SK-N-SH (cell line): ENCODE measurements at regions not wholly inside any gene's neighbourhood (a gene's known extent, or its start where the extent isn't known, plus 50 kb on each side); places are given as distances from the start of the nearest gene placed in this dataset.

Source experiments
- CTCF ChIA-PET: fragments of 300-600, 350-600 bp; formaldehyde crosslinking; extraction: SDS; loops from one replicate; lab custom pipeline; 2021; lab: Yijun Ruan, JAX
- POLR2A ChIA-PET: fragments of 350-600 bp; sonication (Branson Sonifier 250); formaldehyde crosslinking; extraction: SDS; loops from one replicate; lab custom pipeline; 2020; ENCODE audit warnings: antibody characterized with exemption, inconsistent platforms; lab: Yijun Ruan, JAX
- DNase-seq: peaks from one replicate; pipeline ENCODE4 v3.0.0; 2012
- H2AFZ ChIP-seq: fragments of 200-600 bp; sonication (generic); 2 replicates; pipeline ENCODE4 v1.8.1; 2016; ENCODE audit warnings: antibody characterized with exemption, mild to moderate bottlenecking, low read depth
- H3F3A ChIP-seq: fragments of 200-600 bp; sonication (generic); replicated peaks from 2 replicates; pipeline ENCODE3; 2016; ENCODE audit warnings: antibody characterized with exemption, mild to moderate bottlenecking; ENCODE audit not compliant: insufficient read depth
- H3K27ac ChIP-seq, 2 experiments: fragments of 200-500 bp in 1 of 2; fragments of 200-600 bp in 1 of 2; sonication (Bioruptor generic) in 1 of 2; sonication (generic), shearing (Covaris generic) in 1 of 2; 2 replicates each; pipeline versions ENCODE4 v1.5.1 to v1.6.1; 2014 to 2016; ENCODE audit warnings: low read depth in 2 of 2, inconsistent platforms in 1 of 2, low read length in 1 of 2, mild to moderate bottlenecking in 1 of 2, mixed read lengths in 1 of 2
- H3K27me3 ChIP-seq: fragments of 200-600 bp; sonication (generic), shearing (Covaris generic); 2 replicates; pipeline ENCODE4 v1.6.1; 2016; ENCODE audit warnings: mixed run types; ENCODE audit not compliant: insufficient read depth
- H3K36me3 ChIP-seq, 2 experiments: fragments of 200-500 bp in 1 of 2; fragments of 200-600 bp in 1 of 2; sonication (Bioruptor generic) in 1 of 2; sonication (generic) in 1 of 2; replicated peaks in 1 of 2; 2 replicates each; pipeline versions ENCODE3 to v1.5.1; 2014 to 2016; ENCODE audit warnings: low read length in 1 of 2, mild to moderate bottlenecking in 1 of 2; ENCODE audit not compliant: insufficient read depth in 2 of 2, control insufficient read depth in 1 of 2
- H3K4me1 ChIP-seq, 2 experiments: fragments of 200-500 bp in 1 of 2; fragments of 200-600 bp in 1 of 2; sonication (Bioruptor generic) in 1 of 2; sonication (generic), shearing (Covaris generic) in 1 of 2; 2 replicates each; pipeline versions ENCODE4 v1.5.1 to v1.6.1; 2014 to 2016; ENCODE audit warnings: low read depth in 1 of 2, low read length in 1 of 2, mixed run types in 1 of 2; ENCODE audit not compliant: insufficient read depth in 2 of 2, control insufficient read depth in 1 of 2
- H3K4me2 ChIP-seq: fragments of 200-600 bp; sonication (generic), shearing (Covaris generic); 2 replicates; pipeline ENCODE4 v1.6.1; 2017; ENCODE audit warnings: mixed run types
- H3K4me3 ChIP-seq, 2 experiments: fragments of 200-500 bp in 1 of 2; fragments of 200-600 bp in 1 of 2; sonication (Bioruptor generic) in 1 of 2; sonication (generic), shearing (Covaris generic) in 1 of 2; 2 replicates each; pipeline versions ENCODE4 v1.5.1 to v1.8.1; 2014 to 2016; ENCODE audit warnings: low read depth in 2 of 2, inconsistent platforms in 1 of 2, low read length in 1 of 2, mild to moderate bottlenecking in 1 of 2, mixed read lengths in 1 of 2, moderate library complexity in 1 of 2
- H3K79me2 ChIP-seq: fragments of 200-600 bp; sonication (generic); 2 replicates; pipeline ENCODE4 v1.8.1; 2017; ENCODE audit warnings: mild to moderate bottlenecking; ENCODE audit not compliant: insufficient read depth
- H3K9ac ChIP-seq: fragments of 200-600 bp; sonication (generic); 2 replicates; pipeline ENCODE4 v1.6.1; 2017; ENCODE audit warnings: mixed run types
- H3K9me2 ChIP-seq: fragments of 200-600 bp; sonication (generic); 2 replicates; pipeline ENCODE4 v1.6.1; 2017; ENCODE audit warnings: mixed run types
- H3K9me3 ChIP-seq: fragments of 200-600 bp; sonication (generic); 2 replicates; pipeline ENCODE4 v1.6.1; 2017; ENCODE audit warnings: mixed run types, mild to moderate bottlenecking, moderate library complexity
- H4K20me1 ChIP-seq: fragments of 200-600 bp; sonication (generic); 2 replicates; pipeline ENCODE4 v1.6.1; 2017; ENCODE audit warnings: mild to moderate bottlenecking, mixed run types; ENCODE audit not compliant: insufficient read depth
- CHD2 ChIP-seq: fragments of 150-350 bp; IDR thresholded peaks from 2 replicates; pipeline ENCODE4 v1.6.1; 2018; ENCODE audit warnings: low read length; ENCODE audit not compliant: partially characterized antibody
- ELF1 ChIP-seq: IDR thresholded peaks from 2 replicates; pipeline ENCODE4 v1.4.0; 2012
- FOSL2 ChIP-seq: IDR thresholded peaks from 2 replicates; pipeline ENCODE4 v1.4.0; 2012; ENCODE audit warnings: low read depth, mild to moderate bottlenecking, moderate library complexity, borderline replicate concordance
- FOXJ3 ChIP-seq: sonication (generic); formaldehyde crosslinking; IDR thresholded peaks from 2 replicates; pipeline ENCODE4 v1.5.1; 2020; ENCODE audit warnings: mild to moderate bottlenecking, missing genetic modification reagents
- GABPA ChIP-seq: IDR thresholded peaks from 2 replicates; pipeline ENCODE4 v1.4.0; 2012; ENCODE audit warnings: low read depth, mild to moderate bottlenecking
- GATA2 ChIP-seq: sonication (generic); formaldehyde crosslinking; IDR thresholded peaks from 2 replicates; pipeline ENCODE4 v1.5.0; 2020; ENCODE audit warnings: mild to moderate bottlenecking, missing genetic modification reagents
- JUND ChIP-seq: IDR thresholded peaks from 2 replicates; pipeline ENCODE4 v1.4.0; 2012
- MEF2A ChIP-seq: IDR thresholded peaks from 2 replicates; pipeline ENCODE4 v1.4.0; 2012; ENCODE audit warnings: low read depth, borderline replicate concordance
- MXI1 ChIP-seq: IDR thresholded peaks from 2 replicates; pipeline ENCODE4 v1.6.1; 2012; ENCODE audit warnings: mild to moderate bottlenecking, low read depth, low read length, improper control_type of control experiment
- NRF1 ChIP-seq: IDR thresholded peaks from 2 replicates; pipeline ENCODE4 v1.6.1; 2012; ENCODE audit warnings: low read depth, mild to moderate bottlenecking, low read length
- RFX5 ChIP-seq: IDR thresholded peaks from 2 replicates; pipeline ENCODE4 v1.6.1; 2012; ENCODE audit warnings: mild to moderate bottlenecking, improper control_type of control experiment, low read length
- SIN3A ChIP-seq: IDR thresholded peaks from 2 replicates; pipeline ENCODE4 v1.6.1; 2012; ENCODE audit warnings: low read depth, mild to moderate bottlenecking, low read length, moderate library complexity, borderline replicate concordance
- SMC3 ChIP-seq: IDR thresholded peaks from 2 replicates; pipeline ENCODE4 v1.6.1; 2012; ENCODE audit warnings: low read depth, low read length, improper control_type of control experiment
- TAF1 ChIP-seq: IDR thresholded peaks from 2 replicates; pipeline ENCODE4 v1.6.1; 2012; ENCODE audit warnings: low read depth, mild to moderate bottlenecking, low read length, moderate library complexity, borderline replicate concordance
- YY1 ChIP-seq: IDR thresholded peaks from 2 replicates; pipeline ENCODE4 v1.4.0; 2012; ENCODE audit warnings: low read depth, mild to moderate bottlenecking
- WGBS: methylation state at CpG from one replicate; pipeline ENCODE4 v1.1.6; 2017; ENCODE audit warnings: low lambda C conversion rate; 5-methylcytosine and 5-hydroxymethylcytosine counted together
- TF ChIP-seq, protein P1 (sequence below): IDR thresholded peaks from 2 replicates; pipeline ENCODE4; 2012
- TF ChIP-seq, protein P2 (sequence below): IDR thresholded peaks from 2 replicates; pipeline ENCODE4 v1.4.0; 2012; ENCODE audit warnings: low read depth, borderline replicate concordance
- TF ChIP-seq, protein P3 (sequence below): IDR thresholded peaks from 2 replicates; pipeline ENCODE4 v1.4.0; 2012; ENCODE audit warnings: low read depth, borderline replicate concordance
- TF ChIP-seq, protein P4 (sequence below): IDR thresholded peaks from 2 replicates; pipeline ENCODE4 v1.4.0; 2012; ENCODE audit warnings: low read depth
- TF ChIP-seq, protein P5 (sequence below): fragments of 150-350 bp; IDR thresholded peaks from 2 replicates; pipeline ENCODE4 v1.6.1; 2016; ENCODE audit warnings: mild to moderate bottlenecking, low read depth, low read length

DNA sequence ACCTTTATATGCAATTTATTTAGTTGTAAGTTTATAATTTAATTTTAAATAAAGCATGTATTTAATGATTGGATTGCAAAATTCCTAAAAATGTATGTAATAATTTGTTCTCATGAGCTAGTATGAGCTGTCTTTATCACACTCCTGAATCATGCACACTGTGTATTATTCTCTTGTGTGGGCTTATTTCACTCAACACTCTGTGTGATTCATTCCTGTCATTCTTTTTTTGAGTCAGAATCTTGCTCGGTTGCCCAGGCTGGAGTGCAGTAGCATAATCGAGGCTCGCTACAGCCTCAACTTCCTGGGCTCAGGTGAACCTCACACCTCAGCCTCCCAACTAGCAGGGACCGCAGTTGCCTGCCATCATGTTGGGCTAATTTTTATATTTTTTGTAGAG lies 123.1 kb upstream of the SLC34A2 start:
- TF ChIP-seq, protein P1, sequence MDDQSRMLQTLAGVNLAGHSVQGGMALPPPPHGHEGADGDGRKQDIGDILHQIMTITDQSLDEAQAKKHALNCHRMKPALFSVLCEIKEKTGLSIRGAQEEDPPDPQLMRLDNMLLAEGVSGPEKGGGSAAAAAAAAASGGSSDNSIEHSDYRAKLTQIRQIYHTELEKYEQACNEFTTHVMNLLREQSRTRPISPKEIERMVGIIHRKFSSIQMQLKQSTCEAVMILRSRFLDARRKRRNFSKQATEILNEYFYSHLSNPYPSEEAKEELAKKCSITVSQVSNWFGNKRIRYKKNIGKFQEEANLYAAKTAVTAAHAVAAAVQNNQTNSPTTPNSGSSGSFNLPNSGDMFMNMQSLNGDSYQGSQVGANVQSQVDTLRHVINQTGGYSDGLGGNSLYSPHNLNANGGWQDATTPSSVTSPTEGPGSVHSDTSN, result no peak
- TF ChIP-seq SMC3 (no peak), MEF2A (no peak), FOXJ3 (CRISPR knock-in tag) (no peak), JUND (no peak), FOSL2 (no peak), YY1 (no peak), TAF1 (no peak), SIN3A (no peak), MXI1 (no peak), NRF1 (no peak)
- H3K79me2 ChIP-seq, result no peaks in the 10 kb centered on the region
- H3K36me3 ChIP-seq, result no peaks in the 10 kb centered on the region
- DNase-seq, result no peak
- H3K4me2 ChIP-seq, result no peak overlapping the region
- no peak overlapping the region for H3K4me3 ChIP-seq
- no peaks in the 10 kb centered on the region for H3K4me1 ChIP-seq
- H3F3A ChIP-seq, result no peaks in the 10 kb centered on the region
- 51% methylated on average over 4 of the region's 4 CpGs for WGBS
- H2AFZ ChIP-seq, result no peak overlapping the region
- CTCF ChIA-PET, result no interaction called here
- H3K27ac ChIP-seq, result no peak overlapping the region
- H3K9me2 ChIP-seq, result no peaks in the 10 kb centered on the region
- no peaks in the 10 kb centered on the region for H4K20me1 ChIP-seq
- no peaks in the 10 kb centered on the region; the same call in 1 of the 2 replicates for H3K27me3 ChIP-seq
- H3K9me3 ChIP-seq, result no peaks in the 10 kb centered on the region
- H3K9ac ChIP-seq, result no peak overlapping the region
- POLR2A ChIA-PET, result no interaction called here

DNA sequence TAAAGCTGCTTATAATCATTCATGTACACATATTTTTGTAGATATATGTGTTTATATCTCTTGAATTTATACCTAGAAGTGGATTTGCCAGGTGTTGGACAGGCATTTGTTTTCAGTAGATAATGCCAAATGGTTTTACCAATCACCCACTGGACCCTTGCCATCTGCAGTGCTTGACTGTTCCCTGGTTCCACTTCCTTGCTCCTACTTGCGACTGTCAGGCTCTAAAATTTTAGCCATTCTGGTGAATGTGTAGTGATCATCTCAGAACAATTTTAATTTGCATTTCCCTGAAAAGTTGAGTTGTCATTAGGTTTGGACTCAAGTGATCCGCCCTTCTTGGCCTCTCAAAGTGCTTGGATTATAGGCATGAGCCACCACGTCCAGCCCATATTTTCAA lies 122.4 kb upstream of the SLC34A2 start:
- no peak overlapping the region for H2AFZ ChIP-seq
- no peak overlapping the region for H3K4me2 ChIP-seq
- no peaks in the 10 kb centered on the region for H3K4me1 ChIP-seq
- no peak overlapping the region for H3K4me3 ChIP-seq
- ChIA-PET CTCF (no interaction called here), POLR2A (no interaction called here)
- TF ChIP-seq, protein P2, sequence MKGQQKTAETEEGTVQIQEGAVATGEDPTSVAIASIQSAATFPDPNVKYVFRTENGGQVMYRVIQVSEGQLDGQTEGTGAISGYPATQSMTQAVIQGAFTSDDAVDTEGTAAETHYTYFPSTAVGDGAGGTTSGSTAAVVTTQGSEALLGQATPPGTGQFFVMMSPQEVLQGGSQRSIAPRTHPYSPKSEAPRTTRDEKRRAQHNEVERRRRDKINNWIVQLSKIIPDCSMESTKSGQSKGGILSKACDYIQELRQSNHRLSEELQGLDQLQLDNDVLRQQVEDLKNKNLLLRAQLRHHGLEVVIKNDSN, result no peak
- TF ChIP-seq, protein P3, sequence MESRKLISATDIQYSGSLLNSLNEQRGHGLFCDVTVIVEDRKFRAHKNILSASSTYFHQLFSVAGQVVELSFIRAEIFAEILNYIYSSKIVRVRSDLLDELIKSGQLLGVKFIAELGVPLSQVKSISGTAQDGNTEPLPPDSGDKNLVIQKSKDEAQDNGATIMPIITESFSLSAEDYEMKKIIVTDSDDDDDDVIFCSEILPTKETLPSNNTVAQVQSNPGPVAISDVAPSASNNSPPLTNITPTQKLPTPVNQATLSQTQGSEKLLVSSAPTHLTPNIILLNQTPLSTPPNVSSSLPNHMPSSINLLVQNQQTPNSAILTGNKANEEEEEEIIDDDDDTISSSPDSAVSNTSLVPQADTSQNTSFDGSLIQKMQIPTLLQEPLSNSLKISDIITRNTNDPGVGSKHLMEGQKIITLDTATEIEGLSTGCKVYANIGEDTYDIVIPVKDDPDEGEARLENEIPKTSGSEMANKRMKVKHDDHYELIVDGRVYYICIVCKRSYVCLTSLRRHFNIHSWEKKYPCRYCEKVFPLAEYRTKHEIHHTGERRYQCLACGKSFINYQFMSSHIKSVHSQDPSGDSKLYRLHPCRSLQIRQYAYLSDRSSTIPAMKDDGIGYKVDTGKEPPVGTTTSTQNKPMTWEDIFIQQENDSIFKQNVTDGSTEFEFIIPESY, result no peak
- no peak for TF ChIP-seq MXI1
- TF ChIP-seq, protein P4, sequence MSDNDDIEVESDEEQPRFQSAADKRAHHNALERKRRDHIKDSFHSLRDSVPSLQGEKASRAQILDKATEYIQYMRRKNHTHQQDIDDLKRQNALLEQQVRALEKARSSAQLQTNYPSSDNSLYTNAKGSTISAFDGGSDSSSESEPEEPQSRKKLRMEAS, result no peak
- no peak for TF ChIP-seq ELF1
- TF ChIP-seq GATA2 (CRISPR knock-in tag), result no peak
- no peak for TF ChIP-seq CHD2
- TF ChIP-seq FOXJ3 (CRISPR knock-in tag), result no peak
- TF ChIP-seq, protein P5, sequence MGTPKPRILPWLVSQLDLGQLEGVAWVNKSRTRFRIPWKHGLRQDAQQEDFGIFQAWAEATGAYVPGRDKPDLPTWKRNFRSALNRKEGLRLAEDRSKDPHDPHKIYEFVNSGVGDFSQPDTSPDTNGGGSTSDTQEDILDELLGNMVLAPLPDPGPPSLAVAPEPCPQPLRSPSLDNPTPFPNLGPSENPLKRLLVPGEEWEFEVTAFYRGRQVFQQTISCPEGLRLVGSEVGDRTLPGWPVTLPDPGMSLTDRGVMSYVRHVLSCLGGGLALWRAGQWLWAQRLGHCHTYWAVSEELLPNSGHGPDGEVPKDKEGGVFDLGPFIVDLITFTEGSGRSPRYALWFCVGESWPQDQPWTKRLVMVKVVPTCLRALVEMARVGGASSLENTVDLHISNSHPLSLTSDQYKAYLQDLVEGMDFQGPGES, result no peak
- no peak for TF ChIP-seq RFX5
- TF ChIP-seq GABPA, result no peak
- no peak for TF ChIP-seq TAF1
- TF ChIP-seq, protein P1, result no peak
- no peaks in the 10 kb centered on the region; the same call in 1 of the 2 replicates for H3K27me3 ChIP-seq
- no peak overlapping the region for H3K9ac ChIP-seq
- H3K9me2 ChIP-seq, result no peaks in the 10 kb centered on the region
- no peaks in the 10 kb centered on the region for H3K9me3 ChIP-seq
- H3K27ac ChIP-seq, result no peak overlapping the region
- H4K20me1 ChIP-seq, result no peaks in the 10 kb centered on the region
- DNase-seq, result no peak
- no peaks in the 10 kb centered on the region for H3K79me2 ChIP-seq
- no peaks in the 10 kb centered on the region for H3K36me3 ChIP-seq
- no peaks in the 10 kb centered on the region for H3F3A ChIP-seq
- 36% methylated on average over 3 of the region's 3 CpGs for WGBS
